Kidney epithelial cell (primary cell): ENCODE measurements at regions not wholly inside any gene's neighbourhood (a gene's known extent, or its start where the extent isn't known, plus 50 kb on each side); places are given as distances from the start of the nearest gene placed in this dataset.

Source experiments
- DNase-seq: peaks from one replicate; pipeline ENCODE4 v3.0.0-alpha.2; 2010; ENCODE audit warnings: low read depth
- H3K27me3 ChIP-seq: 2 replicates; pipeline ENCODE4 v1.6.0; 2011; ENCODE audit warnings: low read length; ENCODE audit not compliant: control insufficient read depth, insufficient read depth
- H3K36me3 ChIP-seq: 2 replicates; pipeline ENCODE4 v1.5.1; 2011; ENCODE audit warnings: low read length; ENCODE audit not compliant: control insufficient read depth, insufficient read depth
- H3K4me3 ChIP-seq: 2 replicates; pipeline ENCODE4 v1.5.1; 2011; ENCODE audit warnings: low read depth, mild to moderate bottlenecking, control low read depth, low read length
- TF ChIP-seq, protein P1 (sequence below): IDR thresholded peaks from 2 replicates; pipeline ENCODE4 v1.5.1; 2011; ENCODE audit warnings: mild to moderate bottlenecking, moderate library complexity, low read length, control low read depth, inconsistent platforms; ENCODE audit not compliant: insufficient read depth, poor library complexity, severe bottlenecking

- no peak for DNase-seq
- H3K27me3 ChIP-seq = no peaks in the 10 kb centered on the region
- H3K4me3 ChIP-seq = no peak overlapping the region
- TF ChIP-seq, protein P1, sequence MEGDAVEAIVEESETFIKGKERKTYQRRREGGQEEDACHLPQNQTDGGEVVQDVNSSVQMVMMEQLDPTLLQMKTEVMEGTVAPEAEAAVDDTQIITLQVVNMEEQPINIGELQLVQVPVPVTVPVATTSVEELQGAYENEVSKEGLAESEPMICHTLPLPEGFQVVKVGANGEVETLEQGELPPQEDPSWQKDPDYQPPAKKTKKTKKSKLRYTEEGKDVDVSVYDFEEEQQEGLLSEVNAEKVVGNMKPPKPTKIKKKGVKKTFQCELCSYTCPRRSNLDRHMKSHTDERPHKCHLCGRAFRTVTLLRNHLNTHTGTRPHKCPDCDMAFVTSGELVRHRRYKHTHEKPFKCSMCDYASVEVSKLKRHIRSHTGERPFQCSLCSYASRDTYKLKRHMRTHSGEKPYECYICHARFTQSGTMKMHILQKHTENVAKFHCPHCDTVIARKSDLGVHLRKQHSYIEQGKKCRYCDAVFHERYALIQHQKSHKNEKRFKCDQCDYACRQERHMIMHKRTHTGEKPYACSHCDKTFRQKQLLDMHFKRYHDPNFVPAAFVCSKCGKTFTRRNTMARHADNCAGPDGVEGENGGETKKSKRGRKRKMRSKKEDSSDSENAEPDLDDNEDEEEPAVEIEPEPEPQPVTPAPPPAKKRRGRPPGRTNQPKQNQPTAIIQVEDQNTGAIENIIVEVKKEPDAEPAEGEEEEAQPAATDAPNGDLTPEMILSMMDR = no peak
- no peaks in the 10 kb centered on the region for H3K36me3 ChIP-seq
Observed at GRCh38 chr1:4087530-4088420, 187.7 kb upstream of the C1orf174 start.

- Histone ChIP-seq H3K4me3 (no peak overlapping the region), H3K27me3 (no peaks in the 10 kb centered on the region), H3K36me3 (no peaks in the 10 kb centered on the region)
- DNase-seq = no peak
- TF ChIP-seq, protein P1 = no peak
Observed at GRCh38 chr1:4088676-4089075, 188.6 kb upstream of the C1orf174 start.

- Histone ChIP-seq H3K4me3 (no peak overlapping the region), H3K27me3 (no peaks in the 10 kb centered on the region), H3K36me3 (no peaks in the 10 kb centered on the region)
- DNase-seq = no peak
- TF ChIP-seq, protein P1 = no peak
Observed at GRCh38 chr1:4089421-4090175, 189.5 kb upstream of the C1orf174 start.

DNA sequence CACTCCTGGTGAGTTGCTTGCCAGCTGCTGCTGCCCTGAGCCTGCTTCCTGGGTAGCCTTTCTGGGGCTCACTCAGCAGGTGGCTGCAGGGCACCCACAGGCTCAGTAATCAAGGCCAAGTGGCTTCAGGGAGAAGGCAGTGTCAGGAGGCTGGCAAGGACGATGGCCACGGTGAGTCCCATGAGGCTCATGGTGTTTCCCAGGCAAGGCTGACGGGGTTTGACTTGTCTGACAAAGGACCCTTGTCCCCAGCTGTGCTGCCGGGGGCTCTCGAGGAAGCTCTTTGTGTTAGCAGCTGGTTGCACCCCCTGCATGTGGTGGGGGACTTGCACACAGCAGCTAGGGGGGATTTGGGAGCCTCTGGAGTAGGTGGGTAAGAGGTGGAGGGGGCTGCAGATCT lies 190.5 kb upstream of the C1orf174 start:
- TF ChIP-seq, protein P1 = no peak
- H3K36me3 ChIP-seq = no peaks in the 10 kb centered on the region
- H3K4me3 ChIP-seq = no peak overlapping the region
- no peak for DNase-seq
- no peaks in the 10 kb centered on the region for H3K27me3 ChIP-seq

- TF ChIP-seq, protein P1 = no peak
- Histone ChIP-seq H3K4me3 (no peak overlapping the region), H3K36me3 (no peaks in the 10 kb centered on the region), H3K27me3 (no peaks in the 10 kb centered on the region)
- no peak for DNase-seq
Observed at GRCh38 chr1:4090976-4091660, 191.0 kb upstream of the C1orf174 start.
